MM.1S (cell line): ENCODE measurements at regions not wholly inside any gene's neighbourhood (a gene's known extent, or its start where the extent isn't known, plus 50 kb on each side); places are given as distances from the start of the nearest gene placed in this dataset.

Source experiments
- DNase-seq: peaks from one replicate; pipeline ENCODE4 v3.0.0-alpha.2; 2015
- H2AFZ ChIP-seq: fragments of 300-600 bp; sonication (generic); 2 replicates; pipeline ENCODE4 v1.6.0; 2016; ENCODE audit warnings: antibody characterized with exemption, low read length
- H3F3A ChIP-seq: fragments of 300-600 bp; sonication (generic); 2 replicates; pipeline ENCODE4 v1.6.1; 2016; ENCODE audit warnings: mild to moderate bottlenecking, antibody characterized with exemption, low read length, moderate library complexity, mixed read lengths; ENCODE audit not compliant: insufficient read depth
- H3K27ac ChIP-seq: fragments of 300-600 bp; sonication (generic); 2 replicates; pipeline ENCODE4 v1.5.1; 2016; ENCODE audit warnings: mild to moderate bottlenecking, low read length
- H3K27me3 ChIP-seq: fragments of 300-600 bp; sonication (generic); replicated peaks from 2 replicates; pipeline ENCODE4 v1.6.0; 2016; ENCODE audit warnings: low read length; ENCODE audit not compliant: insufficient read depth
- H3K36me3 ChIP-seq: fragments of 300-600 bp; sonication (generic); replicated peaks from 2 replicates; pipeline ENCODE4 v1.6.1; 2016; ENCODE audit warnings: mild to moderate bottlenecking, low read length, mixed read lengths; ENCODE audit not compliant: insufficient read depth
- H3K4me1 ChIP-seq: fragments of 300-600 bp; sonication (generic); 2 replicates; pipeline ENCODE4 v1.6.1; 2016; ENCODE audit warnings: low read length, mixed read lengths
- H3K4me2 ChIP-seq: fragments of 300-600 bp; sonication (generic); 2 replicates; pipeline ENCODE4 v1.6.0; 2016; ENCODE audit warnings: low read depth, low read length
- H3K4me3 ChIP-seq: fragments of 300-600 bp; sonication (generic); 2 replicates; pipeline ENCODE4 v1.5.1; 2016; ENCODE audit warnings: low read length, mixed read lengths
- H3K79me2 ChIP-seq: fragments of 300-600 bp; sonication (generic); 2 replicates; pipeline ENCODE4 v1.6.1; 2016; ENCODE audit warnings: mixed run types, low read length, mixed read lengths
- H3K9ac ChIP-seq: fragments of 300-600 bp; sonication (generic); 2 replicates; pipeline ENCODE4 v1.6.1; 2016; ENCODE audit warnings: low read length, mixed read lengths
- H3K9me2 ChIP-seq: fragments of 300-600 bp; sonication (generic); replicated peaks from 2 replicates; pipeline ENCODE4 v1.6.1; 2016; ENCODE audit warnings: mild to moderate bottlenecking, low read length, mixed read lengths; ENCODE audit not compliant: insufficient read depth
- H3K9me3 ChIP-seq: fragments of 300-600 bp; sonication (generic); replicated peaks from 2 replicates; pipeline ENCODE4 v1.6.1; 2016; ENCODE audit warnings: mild to moderate bottlenecking, low read length, mixed read lengths; ENCODE audit not compliant: insufficient read depth
- H4K20me1 ChIP-seq: fragments of 300-600 bp; sonication (generic); 2 replicates; pipeline ENCODE4 v1.6.1; 2016; ENCODE audit warnings: mild to moderate bottlenecking, low read length, moderate library complexity, mixed read lengths; ENCODE audit not compliant: insufficient read depth
- EZH2 ChIP-seq: fragments of 300-600 bp; sonication (generic); optimal IDR thresholded peaks from 2 replicates; pipeline ENCODE3; 2017; ENCODE audit warnings: low read depth, mild to moderate bottlenecking, antibody characterized with exemption, low read length, mixed read lengths
- EZH2phosphoT487 ChIP-seq: fragments of 300-600 bp; sonication (generic); IDR thresholded peaks from 2 replicates; pipeline ENCODE4 v1.6.1; 2018; ENCODE audit warnings: antibody characterized with exemption, low read length
- TF ChIP-seq, protein P1 (sequence below): fragments of 300-600 bp; sonication (generic); IDR thresholded peaks from 2 replicates; pipeline ENCODE4 v1.5.1; 2016; ENCODE audit warnings: antibody characterized with exemption, low read length, mixed read lengths

DNA sequence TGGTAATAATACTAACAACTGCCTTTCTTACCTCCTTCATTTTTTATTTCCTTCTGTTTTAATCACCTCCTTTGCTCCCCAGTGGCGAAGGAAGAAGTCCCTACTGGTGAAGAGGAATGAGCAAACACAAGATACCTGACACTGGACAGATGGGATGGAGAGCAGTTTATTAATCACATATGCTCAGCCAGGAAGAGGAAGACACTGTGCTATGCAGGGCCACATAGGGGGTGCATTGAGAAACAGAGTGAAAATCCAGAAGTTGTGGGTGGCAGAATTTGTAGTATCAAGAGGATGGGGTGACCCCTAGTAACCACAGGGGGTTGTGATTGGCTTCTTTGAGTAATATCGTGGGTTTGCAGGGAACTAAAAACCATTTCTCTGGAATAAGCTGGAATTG, 1041.9 kb downstream of the OTOL1 start:
- H2AFZ ChIP-seq, result no peak overlapping the region

DNA sequence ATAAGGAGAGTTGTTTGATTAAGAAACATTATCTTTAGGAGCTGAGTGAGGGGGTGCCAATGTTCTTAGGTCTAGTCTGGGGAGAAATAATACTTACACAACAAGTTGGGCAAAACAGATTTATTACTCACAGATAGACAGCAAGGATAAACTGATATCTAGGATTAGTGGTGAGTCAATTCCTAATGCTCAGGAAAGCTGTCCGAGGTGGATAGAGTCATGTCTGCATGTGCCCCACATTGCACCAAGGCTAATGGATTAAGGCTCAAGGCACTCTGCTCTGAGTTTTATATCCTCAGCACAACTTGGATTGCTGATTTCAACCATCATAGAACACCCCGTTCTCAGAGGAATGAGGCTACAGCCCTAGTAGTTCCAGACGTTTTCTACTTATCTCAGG, 1042.3 kb downstream of the OTOL1 start:
- Histone ChIP-seq H3K4me1 (no peaks in the 10 kb centered on the region), H3K27ac (no peak overlapping the region), H3K79me2 (no peaks in the 10 kb centered on the region), H3K9ac (no peak overlapping the region), H2AFZ (no peak overlapping the region), H3K4me3 (no peak overlapping the region), H3K4me2 (no peak overlapping the region), H3K27me3 (no peaks in the 10 kb centered on the region), H3K36me3 (no peaks in the 10 kb centered on the region), H3F3A (no peaks in the 10 kb centered on the region), H3K9me2 (no peaks in the 10 kb centered on the region), H4K20me1 (no peaks in the 10 kb centered on the region), H3K9me3 (no peaks in the 10 kb centered on the region)
- no peak for DNase-seq
- TF ChIP-seq EZH2phosphoT487 (no peak), EZH2 (no peak)
- TF ChIP-seq, protein P1, sequence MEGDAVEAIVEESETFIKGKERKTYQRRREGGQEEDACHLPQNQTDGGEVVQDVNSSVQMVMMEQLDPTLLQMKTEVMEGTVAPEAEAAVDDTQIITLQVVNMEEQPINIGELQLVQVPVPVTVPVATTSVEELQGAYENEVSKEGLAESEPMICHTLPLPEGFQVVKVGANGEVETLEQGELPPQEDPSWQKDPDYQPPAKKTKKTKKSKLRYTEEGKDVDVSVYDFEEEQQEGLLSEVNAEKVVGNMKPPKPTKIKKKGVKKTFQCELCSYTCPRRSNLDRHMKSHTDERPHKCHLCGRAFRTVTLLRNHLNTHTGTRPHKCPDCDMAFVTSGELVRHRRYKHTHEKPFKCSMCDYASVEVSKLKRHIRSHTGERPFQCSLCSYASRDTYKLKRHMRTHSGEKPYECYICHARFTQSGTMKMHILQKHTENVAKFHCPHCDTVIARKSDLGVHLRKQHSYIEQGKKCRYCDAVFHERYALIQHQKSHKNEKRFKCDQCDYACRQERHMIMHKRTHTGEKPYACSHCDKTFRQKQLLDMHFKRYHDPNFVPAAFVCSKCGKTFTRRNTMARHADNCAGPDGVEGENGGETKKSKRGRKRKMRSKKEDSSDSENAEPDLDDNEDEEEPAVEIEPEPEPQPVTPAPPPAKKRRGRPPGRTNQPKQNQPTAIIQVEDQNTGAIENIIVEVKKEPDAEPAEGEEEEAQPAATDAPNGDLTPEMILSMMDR, result no peak

More for the DNA sequence above, 1041.9 kb downstream of the OTOL1 start:
- Histone ChIP-seq H3K9me3 (no peaks in the 10 kb centered on the region), H3K4me3 (no peak overlapping the region), H3K9ac (no peak overlapping the region), H3K36me3 (no peaks in the 10 kb centered on the region), H3K4me2 (no peak overlapping the region), H3F3A (no peaks in the 10 kb centered on the region), H3K9me2 (no peaks in the 10 kb centered on the region), H3K79me2 (no peaks in the 10 kb centered on the region), H4K20me1 (no peaks in the 10 kb centered on the region), H3K27me3 (no peaks in the 10 kb centered on the region), H3K4me1 (no peaks in the 10 kb centered on the region), H3K27ac (no peak overlapping the region)
- no peak for DNase-seq
- TF ChIP-seq EZH2 (no peak), EZH2phosphoT487 (no peak)
- TF ChIP-seq, protein P1, result no peak

DNA sequence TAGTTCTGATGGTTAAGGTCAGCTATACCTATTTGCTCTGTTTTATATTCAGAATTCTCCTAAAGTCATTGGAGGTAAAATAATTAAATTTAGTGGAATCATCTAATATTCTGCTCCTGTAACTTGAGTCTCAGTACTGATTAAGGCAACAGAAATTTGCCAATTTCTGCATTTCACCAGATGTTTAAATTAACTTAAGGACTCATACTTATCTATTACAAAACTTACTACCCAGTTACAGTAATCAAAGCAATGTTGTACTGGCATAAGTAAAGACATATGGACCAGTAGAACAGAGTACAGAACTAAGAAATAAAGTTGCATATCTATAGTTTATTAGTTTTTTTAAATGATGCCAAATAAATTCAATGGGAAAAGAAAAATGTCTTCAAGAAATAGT, 1043.8 kb downstream of the OTOL1 start:
- Histone ChIP-seq H3K27me3 (no peaks in the 10 kb centered on the region), H3K4me3 (no peak overlapping the region), H3K36me3 (no peaks in the 10 kb centered on the region), H4K20me1 (no peaks in the 10 kb centered on the region), H3K27ac (no peak overlapping the region), H3K9me2 (no peaks in the 10 kb centered on the region), H3F3A (no peaks in the 10 kb centered on the region), H3K4me2 (no peak overlapping the region), H2AFZ (no peak overlapping the region), H3K9me3 (no peaks in the 10 kb centered on the region), H3K9ac (no peak overlapping the region), H3K4me1 (no peaks in the 10 kb centered on the region), H3K79me2 (no peaks in the 10 kb centered on the region)
- DNase-seq, result no peak
- TF ChIP-seq EZH2phosphoT487 (no peak), EZH2 (no peak)
- TF ChIP-seq, protein P1, result no peak

DNA sequence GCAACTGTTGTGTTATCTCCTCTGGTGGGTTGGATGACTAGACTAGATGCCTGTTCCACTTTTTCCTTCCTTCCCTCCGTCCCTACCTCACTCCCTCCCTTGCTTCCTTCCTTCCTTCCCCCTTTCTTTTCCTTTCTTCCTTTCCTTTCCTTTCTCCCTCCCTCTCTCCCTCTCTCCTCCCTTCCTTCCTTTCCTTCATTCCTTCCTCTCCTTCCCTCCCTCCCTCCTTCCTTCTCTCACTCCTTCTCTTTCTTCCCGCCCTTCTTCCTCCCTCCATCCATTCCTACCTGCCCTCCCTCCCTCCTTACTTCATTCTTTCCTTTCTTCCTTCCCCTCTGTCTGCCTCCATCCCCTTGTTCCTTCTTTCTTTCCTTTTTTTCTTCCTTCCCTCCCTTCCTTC, 1045.3 kb downstream of the OTOL1 start:
- no peaks in the 10 kb centered on the region for H3K4me1 ChIP-seq
- H3K9ac ChIP-seq, result no peak overlapping the region
- H3K36me3 ChIP-seq, result no peaks in the 10 kb centered on the region
- H3K9me3 ChIP-seq, result no peaks in the 10 kb centered on the region
- H3K9me2 ChIP-seq, result no peaks in the 10 kb centered on the region
- TF ChIP-seq, protein P1, result no peak
- TF ChIP-seq EZH2, result no peak
- no peak for TF ChIP-seq EZH2phosphoT487
- no peaks in the 10 kb centered on the region for H3K27me3 ChIP-seq
- no peaks in the 10 kb centered on the region for H3F3A ChIP-seq
- no peak overlapping the region for H3K4me2 ChIP-seq
- H4K20me1 ChIP-seq, result no peaks in the 10 kb centered on the region
- H3K27ac ChIP-seq, result no peak overlapping the region
- no peak overlapping the region for H3K4me3 ChIP-seq
- H3K79me2 ChIP-seq, result no peaks in the 10 kb centered on the region
- H2AFZ ChIP-seq, result no peak overlapping the region
- no peak for DNase-seq
